Osteoblast (primary cell): ENCODE measurements at regions not wholly inside any gene's neighbourhood (a gene's known extent, or its start where the extent isn't known, plus 50 kb on each side); places are given as distances from the start of the nearest gene placed in this dataset.

Experiments
- DNase-seq: peaks from one replicate; pipeline ENCODE4 v3.0.0; 2011; ENCODE audit warnings: low spot score, mixed read lengths; ENCODE audit not compliant: insufficient read length; ENCODE audit errors: missing footprints
- H2AFZ ChIP-seq: 2 replicates; pipeline ENCODE4 v1.6.0; 2011; ENCODE audit warnings: mild to moderate bottlenecking, low read length
- H3K27ac ChIP-seq: 2 replicates; pipeline ENCODE4 v1.5.1; 2011; ENCODE audit warnings: mild to moderate bottlenecking, low read depth, low read length, moderate library complexity
- H3K27me3 ChIP-seq: 2 replicates; pipeline ENCODE4 v1.6.0; 2012; ENCODE audit warnings: mild to moderate bottlenecking, control low read depth, inconsistent platforms, low read length, moderate library complexity; ENCODE audit not compliant: insufficient read depth
- H3K36me3 ChIP-seq: 2 replicates; pipeline ENCODE4 v1.5.1; 2011; ENCODE audit warnings: mild to moderate bottlenecking, low read length, control low read depth, moderate library complexity; ENCODE audit not compliant: insufficient read depth
- H3K4me1 ChIP-seq: 2 replicates; pipeline ENCODE4 v1.5.1; 2011; ENCODE audit warnings: mild to moderate bottlenecking, low read length, control low read depth, moderate library complexity; ENCODE audit not compliant: insufficient read depth
- H3K4me2 ChIP-seq: 2 replicates; pipeline ENCODE4 v1.6.0; 2011; ENCODE audit warnings: mild to moderate bottlenecking, low read length; ENCODE audit not compliant: insufficient read depth
- H3K4me3 ChIP-seq: fragments of 200-600 bp; sonication (generic); 3 replicates; pipeline ENCODE4 v1.5.1; 2012; ENCODE audit warnings: mild to moderate bottlenecking, low read length, inconsistent platforms; ENCODE audit not compliant: insufficient read depth
- H3K79me2 ChIP-seq: 2 replicates; pipeline ENCODE4 v1.6.0; 2012; ENCODE audit warnings: mild to moderate bottlenecking, low read length, control low read depth, inconsistent platforms; ENCODE audit not compliant: insufficient read depth
- H3K9me3 ChIP-seq: 2 replicates; pipeline ENCODE4 v1.5.1; 2011; ENCODE audit warnings: low read depth, low read length, control low read depth
- H4K20me1 ChIP-seq: 2 replicates; pipeline ENCODE4 v1.6.0; 2012; ENCODE audit warnings: mild to moderate bottlenecking, low read length, control low read depth; ENCODE audit not compliant: insufficient read depth
- CTCF ChIP-seq: IDR thresholded peaks from 2 replicates; pipeline ENCODE4 v1.5.1; 2011; ENCODE audit warnings: mild to moderate bottlenecking, low read depth, low read length, moderate library complexity; ENCODE audit errors: extremely low read depth

GRCh38 chr16:22757202-22757601 is 56.8 kb upstream of the HS3ST2 start:
- H3K36me3 ChIP-seq, result no peaks in the 10 kb centered on the region
- no peak overlapping the region for H3K4me3 ChIP-seq
- no peaks in the 10 kb centered on the region for H3K27me3 ChIP-seq
- no peaks in the 10 kb centered on the region for H4K20me1 ChIP-seq
- TF ChIP-seq CTCF, result no peak
- no peaks in the 10 kb centered on the region for H3K79me2 ChIP-seq
- no peaks in the 10 kb centered on the region for H3K9me3 ChIP-seq
- DNase-seq, result no peak
- H2AFZ ChIP-seq, result no peak overlapping the region
- H3K4me2 ChIP-seq, result no peak overlapping the region
- no peaks in the 10 kb centered on the region for H3K4me1 ChIP-seq
- no peak overlapping the region for H3K27ac ChIP-seq

- Histone ChIP-seq H3K9me3 (no peaks in the 10 kb centered on the region), H4K20me1 (no peaks in the 10 kb centered on the region), H3K27ac (no peak overlapping the region), H3K4me1 (no peaks in the 10 kb centered on the region), H2AFZ (no peak overlapping the region), H3K36me3 (no peaks in the 10 kb centered on the region), H3K4me2 (no peak overlapping the region), H3K4me3 (no peak overlapping the region), H3K27me3 (no peaks in the 10 kb centered on the region), H3K79me2 (no peaks in the 10 kb centered on the region)
- DNase-seq, result no peak
- no peak for TF ChIP-seq CTCF
Measured at GRCh38 chr16:22762486-22762885, 51.5 kb upstream of the HS3ST2 start.

- no peaks in the 10 kb centered on the region for H3K79me2 ChIP-seq
- DNase-seq, result no peak
- H3K27ac ChIP-seq, result no peak overlapping the region
- H2AFZ ChIP-seq, result no peak overlapping the region
- TF ChIP-seq CTCF, result no peak
- no peaks in the 10 kb centered on the region for H3K4me1 ChIP-seq
- H3K36me3 ChIP-seq, result no peaks in the 10 kb centered on the region
- no peaks in the 10 kb centered on the region for H3K27me3 ChIP-seq
- H4K20me1 ChIP-seq, result no peaks in the 10 kb centered on the region
- no peaks in the 10 kb centered on the region for H3K9me3 ChIP-seq
- no peak overlapping the region for H3K4me2 ChIP-seq
- H3K4me3 ChIP-seq, result no peak overlapping the region
Measured at GRCh38 chr16:22763437-22764080, 50.4 kb upstream of the HS3ST2 start.
